ACC112 (cell line): ENCODE measurements at regions not wholly inside any gene's neighbourhood (a gene's known extent, or its start where the extent isn't known, plus 50 kb on each side); places are given as distances from the start of the nearest gene placed in this dataset.
"Not testable (repeated sequence)": the region's sequence is repeated elsewhere in the genome, so short reads cannot be mapped to it uniquely, and the experiment has no call there.

Experiments
- H2AFZ ChIP-seq: fragments of 200-600 bp; sonication (generic); one replicate; pipeline ENCODE4 v1.6.0; 2017; ENCODE audit warnings: antibody characterized with exemption, low read length; ENCODE audit not compliant: unreplicated experiment
- H3K27ac ChIP-seq: fragments of 200-600 bp; sonication (generic); 2 replicates; pipeline ENCODE4 v1.5.1; 2014; ENCODE audit warnings: low read depth, mild to moderate bottlenecking, antibody characterized with exemption, low read length, moderate library complexity
- H3K27me3 ChIP-seq: fragments of 200-600 bp; sonication (generic); 2 replicates; pipeline ENCODE4 v1.6.1; 2014; ENCODE audit warnings: mild to moderate bottlenecking, antibody characterized with exemption, low read length, moderate library complexity, mixed read lengths; ENCODE audit not compliant: insufficient read depth
- H3K36me3 ChIP-seq: fragments of 200-600 bp; sonication (generic); 2 replicates; pipeline ENCODE4 v1.6.1; 2016; ENCODE audit warnings: mild to moderate bottlenecking, antibody characterized with exemption, low read length, moderate library complexity, mixed read lengths; ENCODE audit not compliant: insufficient read depth
- H3K4me1 ChIP-seq: fragments of 200-600 bp; sonication (generic); one replicate; pipeline ENCODE4 v1.6.1; 2016; ENCODE audit warnings: low read length, mixed read lengths; ENCODE audit not compliant: insufficient read depth, unreplicated experiment, control insufficient read depth
- H3K4me3 ChIP-seq: fragments of 200-600 bp; sonication (generic); 2 replicates; pipeline ENCODE4 v1.5.1; 2014; ENCODE audit warnings: mild to moderate bottlenecking, low read depth, low read length
- H3K79me2 ChIP-seq: fragments of 200-600 bp; sonication (generic); one replicate; pipeline ENCODE4 v1.6.0; 2016; ENCODE audit warnings: low read length; ENCODE audit not compliant: control insufficient read depth, unreplicated experiment, insufficient read depth

- Histone ChIP-seq H3K4me1 (no peaks in the 10 kb centered on the region), H2AFZ (no peak overlapping the region), H3K79me2 (no peaks in the 10 kb centered on the region), H3K27ac (no peak overlapping the region), H3K36me3 (no peaks in the 10 kb centered on the region), H3K27me3 (no peaks in the 10 kb centered on the region), H3K4me3 (no peak overlapping the region)
These were observed 793.3 kb upstream of the GOT2 start for GRCh38 chr16:59527206-59527997.

GRCh38 chr16:59522826-59523225 lies 788.7 kb upstream of the GOT2 start:
- Histone ChIP-seq H3K27ac (no peak overlapping the region), H2AFZ (no peak overlapping the region), H3K27me3 (no peaks in the 10 kb centered on the region), H3K4me3 (no peak overlapping the region), H3K36me3 (no peaks in the 10 kb centered on the region), H3K4me1 (no peaks in the 10 kb centered on the region), H3K79me2 (no peaks in the 10 kb centered on the region)

GRCh38 chr16:59518721-59519120 lies 784.6 kb upstream of the GOT2 start:
- not testable (repeated sequence) for H3K79me2 ChIP-seq, H3K4me3 ChIP-seq, H3K36me3 ChIP-seq, H3K27me3 ChIP-seq, H3K4me1 ChIP-seq, H2AFZ ChIP-seq, H3K27ac ChIP-seq

GRCh38 chr16:59514651-59515050 lies 780.5 kb upstream of the GOT2 start:
- no peaks in the 10 kb centered on the region for H3K79me2 ChIP-seq
- no peaks in the 10 kb centered on the region for H3K4me1 ChIP-seq
- H3K27ac ChIP-seq, result no peak overlapping the region
- H3K27me3 ChIP-seq, result no peaks in the 10 kb centered on the region
- H3K36me3 ChIP-seq, result no peaks in the 10 kb centered on the region
- no peak overlapping the region for H2AFZ ChIP-seq
- H3K4me3 ChIP-seq, result no peak overlapping the region

GRCh38 chr16:59510008-59510424 lies 775.9 kb upstream of the GOT2 start:
- Histone ChIP-seq H3K4me3 (no peak overlapping the region), H3K27me3 (no peaks in the 10 kb centered on the region), H2AFZ (no peak overlapping the region), H3K36me3 (no peaks in the 10 kb centered on the region), H3K27ac (no peak overlapping the region), H3K4me1 (no peaks in the 10 kb centered on the region), H3K79me2 (no peaks in the 10 kb centered on the region)

GRCh38 chr16:59500601-59501000 lies 766.5 kb upstream of the GOT2 start:
- Histone ChIP-seq H3K4me3 (no peak overlapping the region), H3K27ac (no peak overlapping the region), H3K79me2 (no peaks in the 10 kb centered on the region), H2AFZ (no peak overlapping the region), H3K27me3 (peaks cover 3% of the 10 kb centered on the region), H3K36me3 (no peaks in the 10 kb centered on the region), H3K4me1 (no peaks in the 10 kb centered on the region)

GRCh38 chr16:59487067-59487466 lies 753.0 kb upstream of the GOT2 start:
- peaks cover 8% of the 10 kb centered on the region; the same call in 1 of the 2 replicates for H3K27me3 ChIP-seq
- no peak overlapping the region for H3K4me3 ChIP-seq
- H2AFZ ChIP-seq, result no peak overlapping the region
- no peak overlapping the region for H3K27ac ChIP-seq
- no peaks in the 10 kb centered on the region for H3K79me2 ChIP-seq
- H3K36me3 ChIP-seq, result no peaks in the 10 kb centered on the region
- no peaks in the 10 kb centered on the region for H3K4me1 ChIP-seq

- Histone ChIP-seq H3K36me3 (no peaks in the 10 kb centered on the region), H2AFZ (no peak overlapping the region), H3K27ac (no peak overlapping the region), H3K4me3 (no peak overlapping the region), H3K4me1 (no peaks in the 10 kb centered on the region), H3K27me3 (no peaks in the 10 kb centered on the region), H3K79me2 (no peaks in the 10 kb centered on the region)
These were observed 750.9 kb upstream of the GOT2 start for GRCh38 chr16:59484833-59485516.

- Histone ChIP-seq H3K27ac (no peak overlapping the region), H3K27me3 (no peaks in the 10 kb centered on the region), H2AFZ (peak overlapping the region; percentile 21), H3K79me2 (no peaks in the 10 kb centered on the region), H3K36me3 (no peaks in the 10 kb centered on the region), H3K4me1 (no peaks in the 10 kb centered on the region), H3K4me3 (no peak overlapping the region)
These were observed 744.7 kb upstream of the GOT2 start for GRCh38 chr16:59478838-59479237.

- Histone ChIP-seq H3K27ac (no peak overlapping the region), H3K36me3 (no peaks in the 10 kb centered on the region), H3K4me3 (no peak overlapping the region), H3K79me2 (no peaks in the 10 kb centered on the region), H2AFZ (peak overlapping the region; percentile 22), H3K27me3 (no peaks in the 10 kb centered on the region), H3K4me1 (no peaks in the 10 kb centered on the region)
These were observed 736.4 kb upstream of the GOT2 start for GRCh38 chr16:59470556-59470955.

- H3K27ac ChIP-seq, result no peak overlapping the region
- H3K79me2 ChIP-seq, result no peaks in the 10 kb centered on the region
- no peak overlapping the region for H2AFZ ChIP-seq
- H3K4me1 ChIP-seq, result peaks cover 3% of the 10 kb centered on the region
- no peaks in the 10 kb centered on the region for H3K36me3 ChIP-seq
- H3K4me3 ChIP-seq, result no peak overlapping the region
- no peaks in the 10 kb centered on the region for H3K27me3 ChIP-seq
These were observed 735.1 kb upstream of the GOT2 start for GRCh38 chr16:59469266-59469665.
